ENCODE measurements at regions not wholly inside any gene's neighbourhood (a gene's known extent, or its start where the extent isn't known, plus 50 kb on each side); places are given as distances from the start of the nearest gene placed in this dataset.
"Not testable (repeated sequence)": the region's sequence is repeated elsewhere in the genome, so short reads cannot be mapped to it uniquely, and the experiment has no call there.

DNA sequence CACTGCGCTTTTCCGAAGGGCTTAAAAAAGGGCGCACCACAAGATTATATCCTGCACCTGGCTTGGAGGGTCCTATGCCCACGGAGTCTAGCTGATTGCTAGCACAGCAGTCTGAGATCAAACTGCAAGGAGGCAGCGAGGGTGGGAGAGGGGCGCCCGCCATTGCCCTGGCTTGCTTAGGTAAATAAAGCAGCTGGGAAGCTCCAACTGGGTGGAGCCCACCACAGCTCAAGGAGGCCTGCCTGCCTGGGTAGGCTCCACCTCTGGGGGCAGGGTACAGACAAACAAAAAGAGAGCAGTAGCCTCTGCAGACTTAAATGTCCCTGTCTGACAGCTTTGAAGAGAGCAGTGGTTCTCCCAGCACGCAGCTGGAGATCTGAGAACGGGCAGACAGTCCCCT, 158.1 kb upstream of the FKBP1C start:
- not testable (repeated sequence) for TF ChIP-seq CTCF (optimal IDR thresholded peaks at IDR 0.05 in 1 of 3, IDR thresholded peaks at IDR 0.05 in 1 of 3, conservative IDR thresholded peaks at IDR 0.05 in 1 of 3; ENCODE audit: extremely low read depth in 1 of 3, insufficient read depth in 2 of 3, low read length in 3 of 3); EZH2 (IDR thresholded peaks at IDR 0.05; ENCODE audit: low read length)
